H7 (cell line): ENCODE measurements at regions not wholly inside any gene's neighbourhood (a gene's known extent, or its start where the extent isn't known, plus 50 kb on each side); places are given as distances from the start of the nearest gene placed in this dataset.

Experiments
- DNase-seq: peaks from one replicate; pipeline ENCODE4 v3.0.0; 2012
- H3K27me3 ChIP-seq: 2 replicates; pipeline ENCODE4 v1.6.0; 2011; ENCODE audit warnings: mild to moderate bottlenecking, low read length; ENCODE audit not compliant: control insufficient read depth, insufficient read depth
- H3K36me3 ChIP-seq: replicated peaks from 2 replicates; pipeline ENCODE4 v1.5.1; 2011; ENCODE audit warnings: low read length; ENCODE audit not compliant: control insufficient read depth, insufficient read depth
- H3K4me3 ChIP-seq: 2 replicates; pipeline ENCODE4 v1.5.1; 2011; ENCODE audit warnings: low read depth, mild to moderate bottlenecking, control low read depth, low read length, moderate library complexity; ENCODE audit not compliant: insufficient read depth

DNA sequence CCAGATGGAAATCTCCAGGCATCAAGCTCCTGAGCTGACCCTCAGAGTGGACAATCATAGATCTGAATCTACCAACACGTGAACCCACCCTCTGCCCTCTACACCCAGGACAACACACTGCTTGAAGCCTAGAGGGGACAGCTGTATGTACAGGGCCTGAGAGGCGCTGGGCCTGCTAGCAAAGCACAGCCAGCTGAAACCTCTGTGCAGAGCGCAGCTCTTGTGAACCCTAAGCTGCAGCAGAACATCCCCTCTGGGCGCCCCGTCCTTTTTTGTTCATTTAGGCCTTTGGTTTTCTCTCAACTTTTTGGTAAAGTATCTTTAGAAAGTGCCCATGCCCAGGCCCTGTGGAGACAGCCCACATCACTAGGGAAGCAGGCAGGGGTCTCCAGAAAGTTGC, 62.4 kb upstream of the SPTLC1 start:
- Histone ChIP-seq H3K27me3 (no peaks in the 10 kb centered on the region), H3K36me3 (no peaks in the 10 kb centered on the region), H3K4me3 (no peak overlapping the region)
- DNase-seq: no peak

DNA sequence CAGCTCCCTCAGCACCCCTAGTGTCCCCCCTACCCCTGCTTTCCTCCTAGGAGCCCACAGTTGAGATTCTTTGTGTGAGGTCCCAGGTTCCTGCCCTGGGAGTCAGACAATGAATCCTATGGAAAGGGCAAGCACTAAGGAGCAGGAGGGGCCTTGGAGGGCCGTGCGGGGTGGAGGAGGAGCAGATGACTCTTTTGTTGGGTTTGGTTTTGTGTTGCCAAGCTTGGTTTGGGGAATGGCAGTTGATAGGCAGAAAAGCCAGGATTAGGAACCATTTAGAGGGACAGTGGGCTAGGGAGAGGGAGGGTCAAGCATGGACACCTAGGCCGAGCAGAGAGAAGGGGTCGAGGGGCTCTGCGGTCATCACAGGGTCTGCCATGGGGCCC, 61.6 kb upstream of the SPTLC1 start:
- no peak overlapping the region for H3K4me3 ChIP-seq
- DNase-seq: peak; percentile 21

DNA sequence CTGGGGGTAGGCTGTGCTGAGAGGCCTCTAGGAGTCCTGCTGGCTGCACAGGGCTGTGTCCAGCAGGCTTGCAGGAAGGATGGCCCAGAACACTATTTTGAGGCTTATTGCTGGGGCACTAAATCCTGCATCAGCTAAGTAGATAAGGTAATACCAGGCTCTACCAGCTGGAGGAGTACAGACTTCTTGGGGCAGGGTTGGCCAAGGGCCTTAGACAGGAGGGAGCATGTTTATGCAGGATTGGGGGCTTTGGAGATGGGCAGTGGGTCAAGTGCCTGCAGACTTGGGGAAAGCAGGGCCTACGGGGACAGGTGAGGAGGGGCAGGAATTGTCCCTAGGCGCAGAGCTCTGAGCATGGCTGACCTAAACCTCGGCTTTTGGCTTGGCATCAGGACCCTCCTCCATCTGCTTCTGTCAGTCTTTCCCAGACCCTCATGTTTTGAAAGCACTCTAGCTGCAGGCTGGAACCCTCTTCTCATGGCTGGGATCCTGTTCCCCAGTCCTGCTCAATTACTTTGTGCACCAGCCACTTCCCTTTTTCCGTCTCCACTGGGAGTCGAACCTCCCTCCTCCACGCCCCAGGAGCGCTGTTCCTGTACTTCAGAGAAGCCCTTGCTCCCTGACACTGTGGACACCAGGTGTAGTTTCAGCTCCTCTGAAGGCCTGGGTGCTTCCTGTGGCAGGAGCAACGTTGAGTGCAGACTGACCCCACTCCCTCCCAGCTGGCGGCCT, 61.0 kb upstream of the SPTLC1 start:
- Histone ChIP-seq H3K36me3 (no peaks in the 10 kb centered on the region), H3K4me3 (no peak overlapping the region)
- DNase-seq: peak; percentile 77

More for the DNA sequence above, 61.6 kb upstream of the SPTLC1 start:
- no peaks in the 10 kb centered on the region for H3K27me3 ChIP-seq
- no peaks in the 10 kb centered on the region for H3K36me3 ChIP-seq

DNA sequence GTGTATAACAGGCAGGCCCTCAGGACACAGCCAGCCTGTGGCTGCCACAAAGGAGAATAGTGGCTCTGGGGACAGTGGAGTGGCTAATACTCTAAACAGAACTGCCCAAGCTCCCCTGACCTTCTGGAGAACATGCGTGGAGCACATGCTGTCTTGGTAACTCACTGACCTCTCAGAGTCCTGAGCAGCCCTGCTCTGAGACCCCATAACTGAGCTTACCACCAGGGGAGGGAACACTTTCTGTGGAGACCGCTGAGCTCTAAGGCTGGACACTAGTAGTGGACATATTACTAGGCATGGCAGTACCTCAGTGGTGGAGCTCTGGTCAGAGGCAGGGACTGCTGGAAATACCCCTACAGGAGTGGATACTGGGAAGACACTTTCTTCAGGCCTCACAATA, 60.2 kb upstream of the SPTLC1 start:
- H3K36me3 ChIP-seq: no peaks in the 10 kb centered on the region
- H3K4me3 ChIP-seq: no peak overlapping the region
- DNase-seq: no peak
- H3K27me3 ChIP-seq: no peaks in the 10 kb centered on the region

More for the DNA sequence above, 61.0 kb upstream of the SPTLC1 start:
- no peaks in the 10 kb centered on the region for H3K27me3 ChIP-seq

DNA sequence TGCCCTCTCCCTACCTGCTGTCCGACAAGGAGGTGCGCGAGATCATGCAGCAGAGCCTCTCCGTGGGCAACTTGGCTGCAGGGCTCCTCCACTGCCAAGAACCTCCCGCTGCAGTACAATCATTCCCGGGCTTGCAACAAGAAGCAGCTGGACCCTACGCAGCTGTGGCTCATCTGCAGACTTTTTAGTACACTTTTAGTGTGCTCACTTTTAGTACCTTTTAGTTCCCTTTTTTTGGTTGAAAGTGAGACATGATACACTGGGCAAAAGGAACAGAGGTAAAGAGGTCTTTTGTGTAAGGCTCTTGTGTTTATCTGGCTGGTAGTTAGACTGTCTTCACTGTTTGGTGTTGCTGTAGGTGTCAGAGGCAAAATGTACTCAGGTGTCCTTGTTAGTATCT, 58.1 kb upstream of the SPTLC1 start:
- Histone ChIP-seq H3K4me3 (no peak overlapping the region), H3K27me3 (no peaks in the 10 kb centered on the region), H3K36me3 (no peaks in the 10 kb centered on the region)
- no peak for DNase-seq

DNA sequence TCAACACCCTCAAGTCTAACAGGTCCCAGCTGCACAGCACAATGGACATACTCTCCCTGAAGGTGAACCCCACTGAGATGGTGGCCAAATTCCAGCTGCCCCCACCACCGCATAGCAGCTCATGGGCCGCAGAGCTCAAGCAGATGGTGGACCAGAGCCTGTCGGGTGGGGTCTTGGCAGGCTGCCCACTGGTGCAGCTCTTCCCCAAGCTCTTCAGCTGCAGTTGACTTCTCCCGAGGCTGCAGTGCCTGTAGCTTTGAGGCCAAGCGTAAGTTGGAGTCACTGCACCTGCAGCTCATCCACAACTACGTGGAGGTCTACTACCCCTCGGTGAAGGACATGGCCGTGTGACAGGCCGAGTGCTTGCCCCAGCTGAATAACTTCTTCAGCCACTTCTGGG, 56.6 kb upstream of the SPTLC1 start:
- Histone ChIP-seq H3K4me3 (no peak overlapping the region), H3K27me3 (no peaks in the 10 kb centered on the region), H3K36me3 (no peaks in the 10 kb centered on the region)
- DNase-seq: no peak

DNA sequence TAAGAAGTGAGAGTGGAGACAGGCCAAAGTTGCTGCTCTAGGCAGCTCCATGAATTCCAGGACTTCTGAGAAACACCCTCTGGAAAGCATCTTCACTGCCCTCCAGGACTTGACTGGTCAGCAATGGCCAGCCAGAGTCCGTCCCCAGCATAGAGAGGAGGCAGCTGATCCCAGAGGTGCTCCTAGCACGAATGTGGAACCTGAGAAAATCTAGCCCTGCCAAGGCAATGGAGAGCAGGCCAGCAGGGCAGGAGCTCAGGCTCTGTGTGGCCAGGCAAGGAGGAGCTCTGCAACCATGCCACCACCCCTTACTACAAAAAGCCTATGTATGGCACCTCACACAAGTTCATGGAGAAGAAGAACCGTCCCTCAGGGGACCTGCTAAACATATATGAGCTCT, 56.1 kb upstream of the SPTLC1 start:
- no peak overlapping the region for H3K4me3 ChIP-seq
- H3K36me3 ChIP-seq: no peaks in the 10 kb centered on the region
- H3K27me3 ChIP-seq: no peaks in the 10 kb centered on the region
- DNase-seq: no peak

DNA sequence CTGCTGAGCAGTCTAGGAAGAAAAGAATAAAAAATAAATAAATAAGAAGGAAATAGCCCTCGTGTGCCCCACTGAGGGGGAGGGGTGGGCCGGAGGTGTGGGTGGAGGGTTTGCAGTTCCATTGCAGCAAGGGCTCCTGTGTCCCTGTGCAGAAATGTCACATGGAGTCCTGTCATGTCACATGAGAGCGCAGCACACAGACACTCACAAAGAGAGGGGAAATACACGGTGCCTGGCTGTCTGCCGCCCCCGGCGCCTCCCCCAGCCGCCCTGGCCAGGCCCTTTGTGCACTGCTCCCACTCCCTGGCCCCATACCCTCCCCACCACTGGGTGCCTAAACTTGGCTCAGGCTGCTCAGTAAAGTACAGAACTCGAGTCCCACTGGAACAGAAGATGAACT, 55.6 kb upstream of the SPTLC1 start:
- Histone ChIP-seq H3K4me3 (no peak overlapping the region), H3K27me3 (no peaks in the 10 kb centered on the region)

DNA sequence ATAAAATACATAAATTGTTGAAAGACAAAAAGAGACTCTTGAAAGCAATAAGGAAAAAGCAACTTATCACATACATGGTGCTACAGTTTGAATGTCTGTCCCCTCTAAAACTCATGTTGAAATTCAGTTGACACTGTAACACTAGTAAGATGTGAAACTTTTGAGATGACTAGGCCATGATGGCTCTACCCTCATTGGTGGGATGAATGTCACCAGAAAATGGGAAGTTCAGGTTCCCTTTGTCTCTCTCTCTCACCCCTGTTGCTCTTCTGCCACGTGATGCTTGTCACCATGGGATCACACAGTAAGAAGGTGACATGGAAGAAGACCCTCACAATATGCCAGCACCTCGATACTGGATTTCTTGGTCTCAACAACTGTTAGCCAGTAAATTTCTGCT, 50.3 kb upstream of the SPTLC1 start:
- no peak overlapping the region for H3K4me3 ChIP-seq
- no peaks in the 10 kb centered on the region for H3K36me3 ChIP-seq
- DNase-seq: no peak
- no peaks in the 10 kb centered on the region for H3K27me3 ChIP-seq

More for the DNA sequence above, 55.6 kb upstream of the SPTLC1 start:
- no peaks in the 10 kb centered on the region for H3K36me3 ChIP-seq
- peak; percentile 21 for DNase-seq
